ENCODE measurements at regions not wholly inside any gene's neighbourhood (a gene's known extent, or its start where the extent isn't known, plus 50 kb on each side); places are given as distances from the start of the nearest gene placed in this dataset.

DNA sequence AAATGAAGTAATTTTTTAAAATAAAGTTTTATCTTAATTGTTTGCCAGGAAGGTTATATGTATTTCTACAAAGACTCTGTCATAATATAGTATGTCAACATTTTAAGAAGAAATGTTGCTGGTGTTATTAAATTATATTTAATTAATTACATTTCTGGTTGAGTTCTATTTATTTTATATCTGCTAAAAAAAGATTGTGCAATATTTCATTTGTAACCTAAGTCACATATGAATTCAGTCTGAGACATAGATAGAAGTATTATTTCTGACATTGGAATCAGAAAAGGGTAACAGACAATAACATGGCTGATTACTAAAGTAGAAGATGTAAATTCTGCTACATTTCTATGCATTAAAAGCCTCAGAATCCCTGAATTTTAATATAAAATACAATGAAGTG lies 1985.1 kb downstream of the C4orf33 start:
- Histone ChIP-seq H3K4me2 (replicated peaks; ENCODE audit: extremely low read depth, low read length, poor library complexity, severe bottlenecking) (no peak overlapping the region), H3K9me3 (replicated peaks in 1 of 2; ENCODE audit: control insufficient read depth in 1 of 2, insufficient read depth in 1 of 2, low read length in 2 of 2) (no peaks in the 10 kb centered on the region)
- TF ChIP-seq, protein P1, sequence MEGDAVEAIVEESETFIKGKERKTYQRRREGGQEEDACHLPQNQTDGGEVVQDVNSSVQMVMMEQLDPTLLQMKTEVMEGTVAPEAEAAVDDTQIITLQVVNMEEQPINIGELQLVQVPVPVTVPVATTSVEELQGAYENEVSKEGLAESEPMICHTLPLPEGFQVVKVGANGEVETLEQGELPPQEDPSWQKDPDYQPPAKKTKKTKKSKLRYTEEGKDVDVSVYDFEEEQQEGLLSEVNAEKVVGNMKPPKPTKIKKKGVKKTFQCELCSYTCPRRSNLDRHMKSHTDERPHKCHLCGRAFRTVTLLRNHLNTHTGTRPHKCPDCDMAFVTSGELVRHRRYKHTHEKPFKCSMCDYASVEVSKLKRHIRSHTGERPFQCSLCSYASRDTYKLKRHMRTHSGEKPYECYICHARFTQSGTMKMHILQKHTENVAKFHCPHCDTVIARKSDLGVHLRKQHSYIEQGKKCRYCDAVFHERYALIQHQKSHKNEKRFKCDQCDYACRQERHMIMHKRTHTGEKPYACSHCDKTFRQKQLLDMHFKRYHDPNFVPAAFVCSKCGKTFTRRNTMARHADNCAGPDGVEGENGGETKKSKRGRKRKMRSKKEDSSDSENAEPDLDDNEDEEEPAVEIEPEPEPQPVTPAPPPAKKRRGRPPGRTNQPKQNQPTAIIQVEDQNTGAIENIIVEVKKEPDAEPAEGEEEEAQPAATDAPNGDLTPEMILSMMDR (IDR thresholded peaks at IDR 0.05): no peak

DNA sequence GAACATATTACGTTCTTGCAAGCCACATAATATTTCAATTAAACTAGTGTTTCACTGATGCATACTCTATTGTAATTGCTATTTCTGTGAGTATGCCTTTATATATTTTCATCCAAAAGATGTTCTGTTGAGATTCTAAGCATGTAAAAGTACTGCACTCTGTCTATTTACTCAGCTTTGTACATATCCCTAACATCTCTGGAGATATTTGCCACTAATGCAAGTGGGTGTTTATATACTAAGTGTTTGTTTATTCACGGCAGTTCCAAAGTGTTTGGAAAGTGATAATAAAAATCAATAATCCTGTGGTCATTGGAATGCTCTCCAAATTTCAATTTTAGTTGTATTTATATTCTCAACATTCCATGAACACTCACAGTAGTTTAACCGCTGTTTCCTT lies 1989.0 kb downstream of the C4orf33 start:
- Histone ChIP-seq H3K36me3 (replicated peaks in 1 of 2; ENCODE audit: control insufficient read depth in 1 of 2, insufficient read depth in 2 of 2, low read length in 2 of 2) (no peaks in the 10 kb centered on the region), H3K27me3 (ENCODE audit: control insufficient read depth in 2 of 2, insufficient read depth in 2 of 2, low read length in 2 of 2) (no peaks in the 10 kb centered on the region), H4K20me1 (ENCODE audit: insufficient read depth, low read length) (no peaks in the 10 kb centered on the region), H3K79me2 (ENCODE audit: insufficient read depth, low read length) (no peaks in the 10 kb centered on the region), H3K4me1 (ENCODE audit: control insufficient read depth in 1 of 2, insufficient read depth in 2 of 2, low read length in 2 of 2) (no peaks in the 10 kb centered on the region), H3K4me3 (replicated peaks in 1 of 3; ENCODE audit: low read depth in 2 of 3, low read length in 3 of 3) (no peak overlapping the region), H3K9me3 (replicated peaks in 1 of 2; ENCODE audit: control insufficient read depth in 1 of 2, insufficient read depth in 1 of 2, low read length in 2 of 2) (no peaks in the 10 kb centered on the region), H3K4me2 (replicated peaks; ENCODE audit: extremely low read depth, low read length, poor library complexity, severe bottlenecking) (no peak overlapping the region), H2AFZ (ENCODE audit: insufficient read depth, low read depth, low read length, poor library complexity, severe bottlenecking) (no peak overlapping the region), H3K27ac (ENCODE audit: low read depth in 1 of 2, low read length in 2 of 2) (no peak overlapping the region), H3K9ac (ENCODE audit: insufficient read depth, low read length, poor library complexity, severe bottlenecking) (no peak overlapping the region)
- Mint-ChIP-seq H3K36me3 (no peaks in the 10 kb centered on the region), H3K27ac (no peak overlapping the region), H3K27me3 (ENCODE audit: low read depth in 3 of 3) (no peaks in the 10 kb centered on the region), H3K9me3 (no peaks in the 10 kb centered on the region), H3K4me3 (no peak overlapping the region), H3K4me1 (no peaks in the 10 kb centered on the region)
- intact Hi-C loops (cut with micrococcal nuclease): no loop called here
- TF ChIP-seq, protein P1 (IDR thresholded peaks at IDR 0.05): no peak
- DNase-seq: no peak
- no CpG with 5 or more reads among the region's 3 CpGs for WGBS (ENCODE audit: insufficient coverage)

More for the DNA sequence above, 1985.1 kb downstream of the C4orf33 start:
- Mint-ChIP-seq H3K9me3 (peaks cover 0 to 1% (median 0%) of the 10 kb centered on the region in 7 donors), H3K36me3 (no peaks in the 10 kb centered on the region), H3K4me3 (no peak overlapping the region), H3K4me1 (no peaks in the 10 kb centered on the region), H3K27ac (no peak overlapping the region), H3K27me3 (ENCODE audit: low read depth in 3 of 3) (no peaks in the 10 kb centered on the region)
- H3K9ac ChIP-seq (ENCODE audit: insufficient read depth, low read length, poor library complexity, severe bottlenecking): no peak overlapping the region
- H3K27me3 ChIP-seq (ENCODE audit: control insufficient read depth in 2 of 2, insufficient read depth in 2 of 2, low read length in 2 of 2): no peaks in the 10 kb centered on the region
- intact Hi-C loops (cut with micrococcal nuclease): no loop called here
- H3K79me2 ChIP-seq (ENCODE audit: insufficient read depth, low read length): no peaks in the 10 kb centered on the region
- H2AFZ ChIP-seq (ENCODE audit: insufficient read depth, low read depth, low read length, poor library complexity, severe bottlenecking): no peak overlapping the region
- H3K36me3 ChIP-seq (replicated peaks in 1 of 2; ENCODE audit: control insufficient read depth in 1 of 2, insufficient read depth in 2 of 2, low read length in 2 of 2): no peaks in the 10 kb centered on the region
- H3K27ac ChIP-seq (ENCODE audit: low read depth in 1 of 2, low read length in 2 of 2): no peak overlapping the region
- no peak for DNase-seq
- no peak overlapping the region for H3K4me3 ChIP-seq (replicated peaks in 1 of 3; ENCODE audit: low read depth in 2 of 3, low read length in 3 of 3)
- H4K20me1 ChIP-seq (ENCODE audit: insufficient read depth, low read length): no peaks in the 10 kb centered on the region
- H3K4me1 ChIP-seq (ENCODE audit: control insufficient read depth in 1 of 2, insufficient read depth in 2 of 2, low read length in 2 of 2): no peaks in the 10 kb centered on the region
